NCI-H82 treated with DMSO at 0.1 percent for 48 hours (cell line): ENCODE measurements at regions not wholly inside any gene's neighbourhood (a gene's known extent, or its start where the extent isn't known, plus 50 kb on each side); places are given as distances from the start of the nearest gene placed in this dataset.

Experiments used
- DNase-seq: peaks from one replicate; lab custom pipeline; 2025; ENCODE audit not compliant: unreplicated experiment; lab: John Stamatoyannopoulos, UW

GRCh38 chr20:41889126-41889843 lies 271.1 kb upstream of the CHD6 start:
- peak; percentile 17 for DNase-seq

GRCh38 chr20:41888434-41888833 lies 270.3 kb upstream of the CHD6 start:
- DNase-seq, result no peak

DNA sequence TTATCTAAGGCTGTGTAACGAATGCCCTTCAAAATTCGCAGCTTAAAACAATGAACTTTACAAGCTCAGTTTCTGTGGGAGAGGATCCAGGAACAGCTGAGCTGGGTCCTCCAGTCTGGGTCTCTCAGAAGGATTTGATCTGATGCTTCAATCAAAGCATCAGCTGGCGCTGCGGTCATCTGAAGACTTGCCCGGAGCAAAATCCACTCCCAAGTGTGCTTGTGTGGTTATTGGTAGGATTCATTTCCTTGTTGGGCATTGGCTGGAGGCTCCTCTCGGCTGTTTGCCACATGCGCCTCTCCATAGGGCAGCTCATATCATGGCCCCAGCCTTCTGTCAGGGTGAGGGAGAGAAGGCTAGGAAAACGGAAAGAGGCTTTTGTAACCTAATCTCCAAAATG lies 269.3 kb upstream of the CHD6 start:
- DNase-seq, result no peak

- DNase-seq, result no peak
Measured at GRCh38 chr20:41881466-41882046, 263.4 kb upstream of the CHD6 start.

DNA sequence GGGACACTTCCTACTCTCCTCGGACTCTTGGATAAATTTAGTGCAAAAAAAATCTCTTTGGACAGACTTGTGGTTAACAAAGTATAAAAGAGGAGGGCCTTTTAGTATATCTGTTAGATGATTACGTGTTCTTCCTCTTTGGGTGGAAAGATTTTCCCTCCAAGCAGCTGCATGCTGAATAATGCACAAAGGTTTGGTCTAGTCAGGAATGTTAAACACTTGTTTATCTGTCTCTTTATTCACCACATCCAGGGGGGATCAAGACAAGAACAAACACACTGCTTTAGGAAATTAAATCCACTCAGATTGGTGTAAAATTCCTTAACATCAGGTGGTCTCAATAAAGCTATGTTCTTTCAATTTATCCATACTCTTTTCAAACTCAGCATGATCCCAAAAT lies 260.9 kb upstream of the CHD6 start:
- no peak for DNase-seq

DNA sequence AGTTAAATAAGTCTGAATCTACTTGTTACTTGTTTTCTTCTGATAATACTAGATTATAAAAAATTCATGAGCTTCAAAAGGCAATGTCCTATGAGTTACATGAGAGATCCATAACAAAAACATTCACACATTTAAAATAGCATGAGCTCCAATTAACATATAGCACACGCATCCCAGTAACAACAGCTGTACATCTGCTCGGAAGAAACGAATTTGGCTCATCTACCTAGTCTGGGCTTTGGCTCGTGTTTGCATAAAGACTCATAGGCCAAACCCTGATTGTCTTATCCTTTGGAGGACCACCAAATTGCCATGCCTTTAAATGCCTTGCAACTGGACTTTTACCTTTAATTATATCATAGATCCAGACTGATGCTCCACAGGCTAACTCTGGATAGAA lies 259.7 kb upstream of the CHD6 start:
- DNase-seq, result no peak

GRCh38 chr20:41874658-41875057 lies 256.5 kb upstream of the CHD6 start:
- DNase-seq, result no peak

DNA sequence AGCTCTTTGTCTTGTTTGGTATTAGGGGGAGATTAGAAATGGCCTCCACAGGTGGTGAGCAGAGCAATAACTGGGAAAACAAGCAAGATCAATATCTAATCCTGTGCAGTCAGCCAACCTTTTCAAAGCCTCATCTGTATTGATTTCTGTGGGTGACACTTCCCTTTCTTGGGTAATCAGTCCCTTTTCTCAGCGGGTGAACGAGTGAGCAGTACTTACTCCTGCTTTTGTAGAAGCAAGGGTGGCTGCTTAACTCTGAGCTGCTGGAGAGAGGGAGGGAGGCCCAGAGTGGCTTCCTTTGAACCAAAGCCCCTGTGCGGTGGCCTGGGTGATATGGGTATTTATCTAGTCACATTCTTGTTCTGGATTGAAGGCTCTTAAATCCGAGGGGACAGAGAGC lies 254.8 kb upstream of the CHD6 start:
- peak; percentile 42 for DNase-seq

- no peak for DNase-seq
Measured at GRCh38 chr20:41870869-41871462, 252.8 kb upstream of the CHD6 start.

GRCh38 chr20:41869261-41869660 lies 251.1 kb upstream of the CHD6 start:
- no peak for DNase-seq

DNA sequence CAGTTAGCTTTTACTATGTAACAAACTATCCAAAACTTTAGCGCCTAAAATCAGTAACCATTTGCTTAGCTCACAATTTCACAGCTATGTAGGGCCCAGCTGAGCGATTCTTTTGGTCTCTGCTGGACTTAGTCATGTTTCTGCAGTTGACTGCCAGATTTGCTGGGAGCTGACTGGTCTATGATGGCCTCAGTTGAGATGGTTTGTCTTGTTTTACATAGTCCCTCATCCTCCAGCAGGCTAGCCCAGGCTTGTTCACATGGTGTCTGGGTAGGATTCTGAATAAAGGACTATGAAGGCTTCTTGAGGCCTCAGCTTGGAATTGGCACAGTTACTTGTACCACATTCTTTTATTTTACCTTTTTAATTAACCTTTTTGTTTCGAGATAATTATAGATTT lies 247.8 kb upstream of the CHD6 start:
- DNase-seq, result no peak

GRCh38 chr20:41862476-41862875 lies 244.3 kb upstream of the CHD6 start:
- DNase-seq, result no peak

DNA sequence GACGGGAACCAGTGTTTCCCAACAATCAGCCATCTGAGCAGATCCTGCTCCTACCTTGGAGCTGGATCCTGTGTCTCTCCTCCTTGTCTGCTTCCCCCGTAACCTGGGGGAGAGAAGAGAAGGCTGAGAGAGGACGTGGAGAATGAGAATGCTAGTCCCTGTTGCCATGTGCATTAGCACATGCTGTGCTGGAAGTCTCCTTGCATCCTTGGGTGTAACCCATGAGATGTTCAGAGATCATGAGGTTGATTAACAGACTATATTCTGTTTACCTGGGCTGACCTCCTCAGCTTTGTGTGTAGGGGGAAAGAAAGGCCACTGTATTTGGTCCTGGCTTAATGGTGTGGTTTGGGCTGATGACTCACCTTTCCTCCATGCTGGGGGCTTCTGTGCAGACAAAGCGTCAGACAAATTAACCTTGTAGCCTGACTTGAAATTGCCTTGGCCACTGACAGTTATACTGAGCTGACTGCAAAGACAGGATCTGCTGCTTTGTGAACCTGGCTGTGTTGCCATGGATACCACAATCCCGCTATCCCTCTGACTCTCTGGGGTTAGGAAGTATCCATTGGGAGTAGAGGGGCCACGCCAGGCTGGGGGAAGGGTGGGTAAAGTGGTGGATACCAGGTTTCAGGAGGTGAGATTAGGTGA lies 243.7 kb upstream of the CHD6 start:
- no peak for DNase-seq

- no peak for DNase-seq
Measured at GRCh38 chr20:41854765-41855164, 236.6 kb upstream of the CHD6 start.

DNA sequence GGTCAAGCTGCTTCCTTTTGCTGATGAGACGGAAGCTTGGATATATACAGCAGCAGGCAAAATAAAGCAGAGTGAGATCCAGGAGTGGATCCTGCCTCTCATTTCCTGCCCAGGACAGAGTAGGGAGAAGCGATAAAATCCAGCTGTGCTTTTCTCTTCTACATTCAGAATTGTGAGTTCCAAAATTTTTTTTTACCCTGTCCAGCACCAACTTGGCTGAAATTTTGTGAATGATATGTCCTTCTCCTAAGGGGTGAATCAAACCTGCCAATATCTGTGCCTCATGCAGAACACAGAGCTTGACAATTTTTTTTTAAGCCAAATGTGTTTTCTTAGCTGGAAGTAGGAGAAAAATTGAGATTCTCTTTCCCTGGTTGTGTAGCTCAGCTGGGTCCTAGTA lies 235.6 kb upstream of the CHD6 start:
- DNase-seq, result no peak

DNA sequence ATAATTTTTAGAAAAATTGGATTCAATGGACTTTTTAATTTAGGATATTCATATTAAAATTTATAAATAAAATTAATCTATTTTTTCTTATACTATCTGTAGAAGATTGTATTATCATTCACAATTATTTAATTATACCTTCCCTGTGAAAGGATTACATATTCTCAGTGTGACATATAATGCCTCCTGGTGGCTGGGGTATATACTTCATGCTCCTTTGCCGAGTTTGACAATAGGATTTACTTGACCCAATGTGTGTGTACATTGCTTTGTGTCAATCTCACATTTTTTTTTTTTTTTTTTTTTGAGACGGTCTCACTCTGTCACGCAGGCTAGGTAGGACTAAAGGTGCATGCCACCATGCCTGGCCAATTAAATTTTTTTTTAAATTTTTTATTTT lies 230.0 kb upstream of the CHD6 start:
- no peak for DNase-seq

DNA sequence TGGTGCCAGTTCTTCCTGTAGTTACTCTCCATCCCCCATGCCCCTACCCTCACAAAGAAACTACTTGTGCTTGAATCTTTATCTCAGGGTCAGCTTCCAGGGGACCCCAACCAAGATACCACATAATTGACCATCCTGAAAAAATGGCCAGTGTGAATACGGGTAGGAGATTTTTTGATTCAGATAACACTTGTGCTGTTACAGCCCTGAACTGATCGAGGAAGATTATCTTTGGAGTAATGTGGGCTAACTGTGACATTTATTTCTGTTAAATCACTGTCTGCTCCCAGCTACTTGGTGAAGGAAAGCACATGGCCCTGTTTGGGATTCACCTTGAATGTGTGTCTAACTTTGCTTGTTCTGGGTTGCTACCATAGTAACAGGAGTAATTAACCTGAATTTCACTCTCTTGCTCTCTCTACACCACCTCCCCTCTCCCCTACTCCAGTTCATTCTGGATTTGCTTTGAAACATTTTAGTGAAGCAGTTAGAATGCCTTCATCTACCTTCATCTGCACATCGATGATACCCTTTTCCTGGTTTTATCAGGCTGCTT lies 219.6 kb upstream of the CHD6 start:
- no peak for DNase-seq

DNA sequence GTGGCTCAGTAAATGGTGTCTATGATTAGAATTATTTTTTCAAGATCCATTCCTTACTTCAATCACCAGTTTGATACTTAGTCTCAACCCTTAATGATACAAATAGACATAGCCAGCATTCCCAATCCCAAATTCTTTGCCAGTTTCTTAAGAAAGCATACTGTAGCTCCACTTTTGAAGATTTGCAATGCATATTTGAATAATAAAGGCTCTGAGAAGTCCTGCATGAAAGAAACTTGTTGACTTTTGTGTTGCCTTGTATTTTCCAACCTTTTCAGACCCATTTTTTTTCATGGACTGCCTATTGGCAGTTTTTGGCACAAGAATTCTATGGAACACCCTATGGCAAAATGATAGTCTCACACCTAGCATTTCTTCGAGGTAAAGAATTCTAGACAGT lies 215.6 kb upstream of the CHD6 start:
- DNase-seq, result no peak

DNA sequence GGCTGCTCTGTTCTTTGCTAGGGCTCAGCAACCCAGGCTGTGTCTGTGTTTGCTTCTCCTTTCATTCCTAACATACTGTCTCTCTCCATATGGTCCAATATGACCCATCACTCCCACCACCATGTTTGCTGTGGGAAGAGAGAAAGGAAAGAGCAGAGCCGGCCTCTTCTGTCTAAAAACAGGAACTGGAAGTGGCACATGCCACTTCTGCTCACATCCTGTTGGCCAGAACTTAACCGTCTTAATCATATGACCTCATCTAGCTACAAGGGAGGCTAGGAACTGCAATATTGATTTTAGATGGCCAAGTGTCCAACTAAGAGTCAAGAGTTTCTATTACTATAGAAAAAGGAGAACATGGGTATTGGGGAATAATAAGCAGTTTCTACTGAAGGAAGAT lies 212.5 kb upstream of the CHD6 start:
- no peak for DNase-seq

DNA sequence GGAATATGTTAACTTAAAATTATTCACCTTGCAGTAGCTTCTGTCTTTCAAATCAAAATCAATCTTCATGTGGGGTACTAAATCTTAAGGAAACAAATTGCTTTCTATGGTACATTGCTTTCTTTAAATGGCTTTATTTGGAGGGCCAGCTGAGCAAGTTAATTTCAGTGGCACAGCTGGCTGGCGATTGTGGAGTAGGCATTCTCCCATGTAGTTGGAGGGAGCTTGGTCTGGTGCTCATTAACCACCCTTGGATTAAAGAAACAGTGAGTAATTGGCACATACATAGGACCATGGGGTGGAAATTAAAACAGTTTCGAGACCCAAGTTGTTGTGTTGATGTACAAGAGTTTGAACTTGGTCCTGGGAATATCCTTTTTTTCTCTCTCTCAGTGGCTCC lies 201.3 kb upstream of the CHD6 start:
- no peak for DNase-seq

DNA sequence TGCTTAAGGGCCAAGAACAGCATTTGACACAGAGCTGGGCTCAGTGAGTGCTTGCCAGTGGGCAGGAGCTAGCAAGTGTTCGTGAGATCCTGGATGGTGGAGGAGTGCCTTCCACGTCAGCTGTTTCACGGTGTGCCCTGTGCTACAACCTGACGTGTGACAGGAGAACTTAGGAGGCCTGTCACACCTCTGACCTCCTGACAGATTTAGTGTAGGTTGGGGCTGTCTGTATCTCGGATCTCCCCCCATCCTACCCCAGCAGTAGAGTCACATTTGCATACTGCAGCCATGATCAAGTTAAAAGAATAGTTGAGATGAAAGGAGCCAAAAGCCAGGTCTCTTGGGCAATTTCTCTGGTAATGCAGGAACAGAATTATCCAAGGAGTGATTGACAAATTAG lies 200.8 kb upstream of the CHD6 start:
- no peak for DNase-seq

DNA sequence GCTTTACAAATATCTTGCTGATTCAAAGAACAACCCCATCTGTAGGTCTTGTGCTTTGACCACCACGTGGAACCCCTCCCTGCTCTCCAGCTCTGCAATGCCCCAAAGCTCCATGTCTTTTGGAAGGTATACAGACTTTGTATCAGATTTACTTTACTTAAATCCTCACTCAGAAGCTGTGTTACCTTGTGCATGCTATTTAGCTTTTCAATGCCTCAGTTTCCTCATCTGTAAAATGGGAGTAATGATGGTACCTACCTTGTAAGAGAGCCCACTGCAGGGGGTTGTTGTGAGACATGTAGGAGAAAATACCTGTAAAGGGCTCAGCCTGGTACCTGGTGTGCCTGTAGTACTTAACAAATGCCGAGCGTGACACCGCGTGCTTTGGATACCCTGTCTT lies 200.2 kb upstream of the CHD6 start:
- DNase-seq, result no peak
